H9 (cell line): ENCODE measurements at regions not wholly inside any gene's neighbourhood (a gene's known extent, or its start where the extent isn't known, plus 50 kb on each side); places are given as distances from the start of the nearest gene placed in this dataset.

Experiments
- DNase-seq: peaks from one replicate; pipeline ENCODE4 v3.0.0-alpha.2; 2017
- H2AFZ ChIP-seq: one replicate; pipeline ENCODE4 v1.6.1; 2013; ENCODE audit warnings: mild to moderate bottlenecking, low read length, control low read depth, moderate library complexity
- H2AK5ac ChIP-seq: 2 replicates; pipeline ENCODE4 v1.6.1; 2013; ENCODE audit warnings: low read length, control low read depth, mixed read lengths; ENCODE audit not compliant: insufficient read length
- H2BK120ac ChIP-seq: one replicate; pipeline ENCODE4 v1.6.1; 2013; ENCODE audit warnings: low read depth, mild to moderate bottlenecking, low read length, control low read depth, inconsistent platforms; ENCODE audit not compliant: poor library complexity, severe bottlenecking
- H2BK12ac ChIP-seq: 2 replicates; pipeline ENCODE4 v1.6.1; 2013; ENCODE audit warnings: low read length, control low read depth, mixed read lengths, low read depth; ENCODE audit not compliant: insufficient read length
- H2BK15ac ChIP-seq: 2 replicates; pipeline ENCODE4 v1.6.1; 2013; ENCODE audit warnings: low read depth, low read length, control low read depth
- H2BK20ac ChIP-seq: one replicate; pipeline ENCODE4 v1.6.1; 2013; ENCODE audit warnings: low read depth, mild to moderate bottlenecking, low read length, control low read depth, inconsistent platforms; ENCODE audit not compliant: poor library complexity, severe bottlenecking
- H2BK5ac ChIP-seq: 2 replicates; pipeline ENCODE4 v1.6.1; 2013; ENCODE audit warnings: low read length, control low read depth, mixed read lengths; ENCODE audit not compliant: insufficient read length
- H3K14ac ChIP-seq: 2 replicates; pipeline ENCODE4 v1.6.1; 2013; ENCODE audit warnings: low read length, control low read depth; ENCODE audit not compliant: insufficient read depth
- H3K18ac ChIP-seq: 2 replicates; pipeline ENCODE4 v1.6.1; 2013; ENCODE audit warnings: low read depth, mild to moderate bottlenecking, mixed read lengths, low read length, control low read depth; ENCODE audit not compliant: insufficient read length
- H3K23ac ChIP-seq: 2 replicates; pipeline ENCODE4 v1.6.1; 2013; ENCODE audit warnings: low read length, control low read depth, mixed read lengths, low read depth; ENCODE audit not compliant: insufficient read length
- H3K23me2 ChIP-seq: 2 replicates; pipeline ENCODE4 v1.6.1; 2013; ENCODE audit warnings: low read depth, mild to moderate bottlenecking, mixed read lengths, low read length, control low read depth; ENCODE audit not compliant: insufficient read length, poor library complexity, severe bottlenecking
- H3K27ac ChIP-seq: 2 replicates; pipeline ENCODE4 v1.5.1; 2013; ENCODE audit warnings: low read length, control low read depth, mixed read lengths, low read depth; ENCODE audit not compliant: insufficient read length
- H3K27me3 ChIP-seq: 2 replicates; pipeline ENCODE4 v1.6.1; 2013; ENCODE audit warnings: low read length, control low read depth, inconsistent platforms; ENCODE audit not compliant: insufficient read depth
- H3K4ac ChIP-seq: 2 replicates; pipeline ENCODE4 v1.6.1; 2013; ENCODE audit warnings: low read depth, mild to moderate bottlenecking, control low read depth, inconsistent platforms, low read length, moderate library complexity
- H3K4me1 ChIP-seq: 2 replicates; pipeline ENCODE4 v1.6.1; 2013; ENCODE audit warnings: low read length, control low read depth, inconsistent platforms; ENCODE audit not compliant: insufficient read depth
- H3K4me2 ChIP-seq: 2 replicates; pipeline ENCODE4 v1.6.1; 2013; ENCODE audit warnings: low read length, control low read depth, mixed read lengths; ENCODE audit not compliant: insufficient read length, insufficient read depth
- H3K56ac ChIP-seq: 2 replicates; pipeline ENCODE4 v1.6.1; 2013; ENCODE audit warnings: low read depth, mild to moderate bottlenecking, mixed read lengths, low read length, control low read depth; ENCODE audit not compliant: insufficient read length
- H3K79me1 ChIP-seq: 2 replicates; pipeline ENCODE4 v1.6.1; 2013; ENCODE audit warnings: low read depth, mild to moderate bottlenecking, moderate library complexity, low read length, control low read depth, inconsistent platforms; ENCODE audit not compliant: insufficient read depth, poor library complexity, severe bottlenecking
- H3K79me2 ChIP-seq: 2 replicates; pipeline ENCODE4 v1.6.1; 2013; ENCODE audit warnings: low read length, control low read depth, inconsistent platforms; ENCODE audit not compliant: insufficient read depth
- H3K9ac ChIP-seq: 2 replicates; pipeline ENCODE4 v1.6.1; 2013; ENCODE audit warnings: low read length, control low read depth, mixed read lengths; ENCODE audit not compliant: insufficient read length; ENCODE audit errors: extremely low read depth
- H3K9me3 ChIP-seq: one replicate; pipeline ENCODE4 v1.6.1; 2013; ENCODE audit warnings: low read depth, low read length, inconsistent platforms; ENCODE audit not compliant: control insufficient read depth
- H3T11ph ChIP-seq: one replicate; pipeline ENCODE4 v1.6.1; 2013; ENCODE audit warnings: mild to moderate bottlenecking, low read length, control low read depth, inconsistent platforms
- H4K20me1 ChIP-seq: one replicate; pipeline ENCODE4 v1.6.1; 2013; ENCODE audit not compliant: control insufficient read depth, insufficient read length, insufficient read depth
- H4K5ac ChIP-seq: 2 replicates; pipeline ENCODE4 v1.6.1; 2013; ENCODE audit warnings: low read depth, mild to moderate bottlenecking, mixed read lengths, low read length, control low read depth; ENCODE audit not compliant: insufficient read length
- H4K8ac ChIP-seq: replicated peaks from 2 replicates; pipeline ENCODE4 v1.6.1; 2013; ENCODE audit warnings: low read length, control low read depth, mixed read lengths, low read depth; ENCODE audit not compliant: insufficient read length
- H4K91ac ChIP-seq: 2 replicates; pipeline ENCODE4 v1.6.1; 2013; ENCODE audit warnings: low read depth, mild to moderate bottlenecking, moderate library complexity, mixed read lengths, low read length, control low read depth; ENCODE audit not compliant: insufficient read length
- H3K27ac Mint-ChIP-seq, 3 experiments: 2 replicates in 2 of 3; 3 replicates in 1 of 3; pipeline ENCODE4 v1.8.0; 2020 to 2021; ENCODE audit warnings: mixed read lengths in 3 of 3, mild to moderate bottlenecking in 1 of 3, moderate library complexity in 1 of 3
- H3K27me3 Mint-ChIP-seq: 2 replicates; pipeline ENCODE4 v1.8.0; 2021; ENCODE audit warnings: low read depth, mild to moderate bottlenecking, moderate library complexity, mixed read lengths
- H3K36me3 Mint-ChIP-seq, 3 experiments: 2 replicates in 2 of 3; 3 replicates in 1 of 3; pipeline ENCODE4 v1.8.0; 2020 to 2021; ENCODE audit warnings: low read depth in 3 of 3, mixed read lengths in 3 of 3; ENCODE audit not compliant: insufficient read depth in 1 of 3
- H3K4me1 Mint-ChIP-seq, 2 experiments: 2 replicates each; pipeline ENCODE4 v1.8.0; 2020; ENCODE audit warnings: mixed read lengths in 2 of 2
- H3K4me3 Mint-ChIP-seq, 2 experiments: 2 replicates in 1 of 2; 3 replicates in 1 of 2; pipeline ENCODE4 v1.8.0; 2020 to 2021; ENCODE audit warnings: mild to moderate bottlenecking in 2 of 2, mixed read lengths in 2 of 2, moderate library complexity in 1 of 2
- H3K9me3 Mint-ChIP-seq, 2 experiments: 2 replicates in 1 of 2; 3 replicates in 1 of 2; pipeline ENCODE4 v1.8.0; 2020; ENCODE audit warnings: mild to moderate bottlenecking in 2 of 2, mixed read lengths in 2 of 2, moderate library complexity in 1 of 2
- WGBS: extraction: QIAGEN DNeasy Blood & Tissue Kit; methylation state at CpG from one replicate; pipeline ENCODE4 v1.1.7; 2013; ENCODE audit warnings: missing lambda C conversion rate, low lambda C conversion rate, mixed read lengths; ENCODE audit not compliant: insufficient read length; ENCODE audit errors: extremely low coverage; 5-methylcytosine and 5-hydroxymethylcytosine counted together
- TF ChIP-seq, protein P1 (sequence below): fragments of 200-600 bp; sonication (generic); conservative IDR thresholded peaks from 3 replicates; pipeline ENCODE4 v1.8.0; 2021; ENCODE audit warnings: antibody characterized with exemption, mild to moderate bottlenecking

DNA sequence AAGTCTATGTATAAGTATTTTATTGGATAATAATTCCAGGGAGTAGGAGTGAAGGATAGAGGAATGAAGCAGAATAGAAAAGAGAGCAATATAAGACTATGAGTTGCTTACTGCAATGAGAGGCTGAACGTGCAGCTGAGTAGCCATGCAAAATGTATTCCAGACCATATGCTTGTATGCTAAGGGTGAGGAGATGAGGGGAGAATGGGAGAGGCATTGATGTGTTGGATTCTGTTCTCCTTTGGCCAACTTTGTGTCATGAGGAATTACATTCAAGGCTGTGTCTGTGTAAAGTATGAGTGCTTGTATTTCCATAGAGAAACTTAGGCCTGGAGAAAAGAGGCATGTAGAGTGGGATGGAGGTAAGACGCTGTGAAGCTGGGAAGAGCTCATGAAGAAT is 301.8 kb downstream of the ARL6IP6 start:
- WGBS = no CpG with 5 or more reads among the region's 2 CpGs
- H3K4me2 ChIP-seq = no peak overlapping the region
- H3K23ac ChIP-seq = no peak overlapping the region
- H3K27ac ChIP-seq = no peak overlapping the region
- no peak overlapping the region for H2BK120ac ChIP-seq
- H3K36me3 Mint-ChIP-seq = peaks cover 10 to 31% (median 28%) of the 10 kb centered on the region in 3 experiments; a peak in 6 of 7 replicates
- H3K27me3 Mint-ChIP-seq = no peaks in the 10 kb centered on the region
- no peaks in the 10 kb centered on the region for H3K79me2 ChIP-seq
- H3K23me2 ChIP-seq = no peaks in the 10 kb centered on the region
- no peak overlapping the region for H2BK12ac ChIP-seq
- no peak overlapping the region for H3T11ph ChIP-seq
- H3K27me3 ChIP-seq = no peaks in the 10 kb centered on the region
- H2BK15ac ChIP-seq = no peak overlapping the region
- H3K27ac Mint-ChIP-seq = no peak overlapping the region
- no peak for DNase-seq
- TF ChIP-seq, protein P1, sequence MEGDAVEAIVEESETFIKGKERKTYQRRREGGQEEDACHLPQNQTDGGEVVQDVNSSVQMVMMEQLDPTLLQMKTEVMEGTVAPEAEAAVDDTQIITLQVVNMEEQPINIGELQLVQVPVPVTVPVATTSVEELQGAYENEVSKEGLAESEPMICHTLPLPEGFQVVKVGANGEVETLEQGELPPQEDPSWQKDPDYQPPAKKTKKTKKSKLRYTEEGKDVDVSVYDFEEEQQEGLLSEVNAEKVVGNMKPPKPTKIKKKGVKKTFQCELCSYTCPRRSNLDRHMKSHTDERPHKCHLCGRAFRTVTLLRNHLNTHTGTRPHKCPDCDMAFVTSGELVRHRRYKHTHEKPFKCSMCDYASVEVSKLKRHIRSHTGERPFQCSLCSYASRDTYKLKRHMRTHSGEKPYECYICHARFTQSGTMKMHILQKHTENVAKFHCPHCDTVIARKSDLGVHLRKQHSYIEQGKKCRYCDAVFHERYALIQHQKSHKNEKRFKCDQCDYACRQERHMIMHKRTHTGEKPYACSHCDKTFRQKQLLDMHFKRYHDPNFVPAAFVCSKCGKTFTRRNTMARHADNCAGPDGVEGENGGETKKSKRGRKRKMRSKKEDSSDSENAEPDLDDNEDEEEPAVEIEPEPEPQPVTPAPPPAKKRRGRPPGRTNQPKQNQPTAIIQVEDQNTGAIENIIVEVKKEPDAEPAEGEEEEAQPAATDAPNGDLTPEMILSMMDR = no peak
- H2AK5ac ChIP-seq = no peak overlapping the region
- H3K9me3 Mint-ChIP-seq = peaks cover 33 to 35% of the 10 kb centered on the region in 2 experiments
- no peak overlapping the region for H3K18ac ChIP-seq
- H3K4me1 Mint-ChIP-seq = no peaks in the 10 kb centered on the region
- no peak overlapping the region for H4K8ac ChIP-seq
- H3K9me3 ChIP-seq = no peaks in the 10 kb centered on the region
- no peak overlapping the region for H3K56ac ChIP-seq
- no peak overlapping the region for H3K4me3 Mint-ChIP-seq
- H2BK5ac ChIP-seq = no peak overlapping the region
- no peak overlapping the region for H3K4ac ChIP-seq
- H3K9ac ChIP-seq = no peak overlapping the region
- no peak overlapping the region for H4K5ac ChIP-seq
- no peaks in the 10 kb centered on the region for H3K79me1 ChIP-seq
- no peaks in the 10 kb centered on the region for H3K4me1 ChIP-seq
- no peaks in the 10 kb centered on the region for H4K20me1 ChIP-seq
- no peak overlapping the region for H3K14ac ChIP-seq
- no peak overlapping the region for H2AFZ ChIP-seq
- no peak overlapping the region for H4K91ac ChIP-seq
- no peak overlapping the region for H2BK20ac ChIP-seq
